Astrocyte (in vitro differentiated cells and primary cell): ENCODE measurements at regions not wholly inside any gene's neighbourhood (a gene's known extent, or its start where the extent isn't known, plus 50 kb on each side); places are given as distances from the start of the nearest gene placed in this dataset.
A peak's percentile ranks its signal among the peaks of the same experiment; 100 is the strongest.

Source experiments
- DNase-seq: peaks from one replicate; pipeline ENCODE4 v3.0.0-alpha.2; 2010; ENCODE audit warnings: low read depth
- FAIRE-seq: peaks from 2 replicates; lab custom pipeline; 2011; peaks lifted over from hg19 to GRCh38; lab: Jason Lieb, UNC
- H2AFZ ChIP-seq: 2 replicates; pipeline ENCODE4 v1.6.0; 2012; ENCODE audit warnings: low read depth, low read length, inconsistent platforms
- H3K27ac ChIP-seq: 2 replicates; pipeline ENCODE4 v1.5.1; 2011; ENCODE audit warnings: low read depth, low read length, inconsistent platforms
- H3K27me3 ChIP-seq: 2 replicates; pipeline ENCODE4 v1.6.0; 2011; ENCODE audit warnings: low read length, inconsistent platforms; ENCODE audit not compliant: insufficient read depth
- H3K36me3 ChIP-seq: 2 replicates; pipeline ENCODE4 v1.5.1; 2011; ENCODE audit warnings: low read length, inconsistent platforms; ENCODE audit not compliant: insufficient read depth
- H3K4me1 ChIP-seq: 2 replicates; pipeline ENCODE4 v1.5.1; 2011; ENCODE audit warnings: low read length, inconsistent platforms; ENCODE audit not compliant: insufficient read depth
- H3K4me2 ChIP-seq: 2 replicates; pipeline ENCODE4 v1.6.0; 2012; ENCODE audit warnings: low read length, inconsistent platforms
- H3K4me3 ChIP-seq: 2 replicates; pipeline ENCODE4 v1.5.1; 2011; ENCODE audit warnings: low read depth, mild to moderate bottlenecking, low read length, inconsistent platforms; ENCODE audit not compliant: insufficient read depth
- H3K79me2 ChIP-seq: 2 replicates; pipeline ENCODE4 v1.6.0; 2012; ENCODE audit warnings: mild to moderate bottlenecking, low read length, inconsistent platforms; ENCODE audit not compliant: insufficient read depth
- H3K9ac ChIP-seq: 2 replicates; pipeline ENCODE4 v1.6.0; 2012; ENCODE audit warnings: mild to moderate bottlenecking, low read length, inconsistent platforms
- H3K9me3 ChIP-seq: 2 replicates; pipeline ENCODE4 v1.5.1; 2012; ENCODE audit warnings: low read depth, mild to moderate bottlenecking, low read length, inconsistent platforms; ENCODE audit not compliant: insufficient read depth
- H4K20me1 ChIP-seq: 2 replicates; pipeline ENCODE4 v1.6.0; 2012; ENCODE audit warnings: low read length, inconsistent platforms; ENCODE audit not compliant: insufficient read depth
- H3K27ac Mint-ChIP-seq: one replicate; pipeline ENCODE4 v1.8.0; 2021; ENCODE audit warnings: mild to moderate bottlenecking, mixed read lengths; ENCODE audit not compliant: unreplicated experiment
- H3K27me3 Mint-ChIP-seq: one replicate; pipeline ENCODE4 v1.8.0; 2021; ENCODE audit warnings: low read depth, mixed read lengths; ENCODE audit not compliant: unreplicated experiment
- H3K36me3 Mint-ChIP-seq: one replicate; pipeline ENCODE4 v1.8.0; 2021; ENCODE audit warnings: low read depth, mixed read lengths; ENCODE audit not compliant: unreplicated experiment
- H3K4me1 Mint-ChIP-seq: one replicate; pipeline ENCODE4 v1.8.0; 2021; ENCODE audit warnings: low read depth, mixed read lengths; ENCODE audit not compliant: unreplicated experiment
- H3K4me3 Mint-ChIP-seq: one replicate; pipeline ENCODE4 v1.8.0; 2021; ENCODE audit warnings: mild to moderate bottlenecking, moderate library complexity, mixed read lengths; ENCODE audit not compliant: unreplicated experiment
- H3K9me3 Mint-ChIP-seq: one replicate; pipeline ENCODE4 v1.8.0; 2021; ENCODE audit warnings: mild to moderate bottlenecking, mixed read lengths; ENCODE audit not compliant: unreplicated experiment
- EZH2 ChIP-seq: IDR thresholded peaks from 2 replicates; pipeline ENCODE4 v1.6.1; 2012; ENCODE audit warnings: mild to moderate bottlenecking, low read length, inconsistent platforms; ENCODE audit not compliant: insufficient read depth
- TF ChIP-seq, protein P1 (sequence below): IDR thresholded peaks from 2 replicates; pipeline ENCODE4 v1.5.1; 2011; ENCODE audit warnings: low read depth, mild to moderate bottlenecking, inconsistent platforms, low read length, moderate library complexity; ENCODE audit not compliant: insufficient read depth

DNA sequence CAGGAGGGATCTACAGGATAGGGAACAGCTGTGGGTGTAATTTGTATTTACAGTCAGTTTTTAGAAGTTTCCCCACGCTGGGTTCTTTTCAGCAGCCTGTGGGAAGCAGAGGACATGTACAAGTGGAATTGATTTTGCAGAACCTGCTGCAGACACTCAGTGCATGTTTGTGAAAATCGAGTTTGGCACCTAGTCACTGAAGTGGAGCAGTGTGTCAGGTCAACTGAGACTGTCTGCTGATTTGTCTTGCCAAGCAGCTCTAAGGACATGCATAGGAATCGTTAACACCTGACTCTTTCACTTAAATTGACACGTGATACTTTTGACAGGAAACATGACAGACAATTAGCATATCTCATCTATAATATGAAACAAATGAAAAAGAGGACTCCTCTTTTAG is 416.6 kb downstream of the TMX3 start:
- no peak for DNase-seq

GRCh38 chr18:68288408-68288807 is 426.5 kb downstream of the TMX3 start:
- Mint-ChIP-seq H3K4me1 (no peaks in the 10 kb centered on the region), H3K27me3 (no peaks in the 10 kb centered on the region), H3K9me3 (no peaks in the 10 kb centered on the region), H3K27ac (no peak overlapping the region), H3K36me3 (no peaks in the 10 kb centered on the region), H3K4me3 (no peak overlapping the region)
- H3K27me3 ChIP-seq, result no peaks in the 10 kb centered on the region
- no peak overlapping the region for H3K4me2 ChIP-seq
- no peak for TF ChIP-seq EZH2
- TF ChIP-seq, protein P1, sequence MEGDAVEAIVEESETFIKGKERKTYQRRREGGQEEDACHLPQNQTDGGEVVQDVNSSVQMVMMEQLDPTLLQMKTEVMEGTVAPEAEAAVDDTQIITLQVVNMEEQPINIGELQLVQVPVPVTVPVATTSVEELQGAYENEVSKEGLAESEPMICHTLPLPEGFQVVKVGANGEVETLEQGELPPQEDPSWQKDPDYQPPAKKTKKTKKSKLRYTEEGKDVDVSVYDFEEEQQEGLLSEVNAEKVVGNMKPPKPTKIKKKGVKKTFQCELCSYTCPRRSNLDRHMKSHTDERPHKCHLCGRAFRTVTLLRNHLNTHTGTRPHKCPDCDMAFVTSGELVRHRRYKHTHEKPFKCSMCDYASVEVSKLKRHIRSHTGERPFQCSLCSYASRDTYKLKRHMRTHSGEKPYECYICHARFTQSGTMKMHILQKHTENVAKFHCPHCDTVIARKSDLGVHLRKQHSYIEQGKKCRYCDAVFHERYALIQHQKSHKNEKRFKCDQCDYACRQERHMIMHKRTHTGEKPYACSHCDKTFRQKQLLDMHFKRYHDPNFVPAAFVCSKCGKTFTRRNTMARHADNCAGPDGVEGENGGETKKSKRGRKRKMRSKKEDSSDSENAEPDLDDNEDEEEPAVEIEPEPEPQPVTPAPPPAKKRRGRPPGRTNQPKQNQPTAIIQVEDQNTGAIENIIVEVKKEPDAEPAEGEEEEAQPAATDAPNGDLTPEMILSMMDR, result no peak
- no peaks in the 10 kb centered on the region for H3K79me2 ChIP-seq
- H3K9ac ChIP-seq, result no peak overlapping the region
- no peak overlapping the region for H3K27ac ChIP-seq
- H3K36me3 ChIP-seq, result no peaks in the 10 kb centered on the region
- DNase-seq, result no peak
- H3K9me3 ChIP-seq, result no peaks in the 10 kb centered on the region
- H3K4me3 ChIP-seq, result no peak overlapping the region
- no peaks in the 10 kb centered on the region for H3K4me1 ChIP-seq
- FAIRE-seq, result peak; percentile 13
- H2AFZ ChIP-seq, result no peak overlapping the region
- H4K20me1 ChIP-seq, result no peaks in the 10 kb centered on the region

More for the DNA sequence above, 416.6 kb downstream of the TMX3 start:
- no peak for FAIRE-seq
- H3K36me3 ChIP-seq, result no peaks in the 10 kb centered on the region
- Mint-ChIP-seq H3K27ac (no peak overlapping the region), H3K9me3 (no peaks in the 10 kb centered on the region), H3K36me3 (no peaks in the 10 kb centered on the region), H3K27me3 (no peaks in the 10 kb centered on the region), H3K4me1 (no peaks in the 10 kb centered on the region), H3K4me3 (no peak overlapping the region)
- no peaks in the 10 kb centered on the region for H3K79me2 ChIP-seq
- H3K4me2 ChIP-seq, result no peak overlapping the region
- no peak overlapping the region for H2AFZ ChIP-seq
- TF ChIP-seq, protein P1, result no peak
- no peak for TF ChIP-seq EZH2
- H4K20me1 ChIP-seq, result no peaks in the 10 kb centered on the region
- H3K9me3 ChIP-seq, result no peaks in the 10 kb centered on the region
- H3K9ac ChIP-seq, result no peak overlapping the region
- H3K27me3 ChIP-seq, result no peaks in the 10 kb centered on the region
- H3K4me1 ChIP-seq, result no peaks in the 10 kb centered on the region
- no peak overlapping the region for H3K27ac ChIP-seq
- no peak overlapping the region for H3K4me3 ChIP-seq

GRCh38 chr18:68284236-68284780 is 430.6 kb downstream of the TMX3 start:
- Mint-ChIP-seq H3K4me3 (no peak overlapping the region), H3K36me3 (no peaks in the 10 kb centered on the region), H3K27me3 (no peaks in the 10 kb centered on the region), H3K27ac (no peak overlapping the region), H3K4me1 (no peaks in the 10 kb centered on the region), H3K9me3 (no peaks in the 10 kb centered on the region)
- no peak for TF ChIP-seq EZH2
- TF ChIP-seq, protein P1, result no peak
- no peak for FAIRE-seq
- Histone ChIP-seq H3K27ac (no peak overlapping the region), H3K4me1 (no peaks in the 10 kb centered on the region), H3K27me3 (no peaks in the 10 kb centered on the region), H3K9ac (no peak overlapping the region), H3K79me2 (no peaks in the 10 kb centered on the region), H2AFZ (no peak overlapping the region), H3K36me3 (no peaks in the 10 kb centered on the region), H3K9me3 (no peaks in the 10 kb centered on the region), H3K4me2 (no peak overlapping the region), H3K4me3 (no peak overlapping the region), H4K20me1 (no peaks in the 10 kb centered on the region)
- no peak for DNase-seq
